ENCODE measurements at regions not wholly inside any gene's neighbourhood (a gene's known extent, or its start where the extent isn't known, plus 50 kb on each side); places are given as distances from the start of the nearest gene placed in this dataset.

- Mint-ChIP-seq H3K4me3 (no peak overlapping the region), H3K27me3 (ENCODE audit: insufficient read depth) (no peaks in the 10 kb centered on the region), H3K9me3 (peaks cover 2% of the 10 kb centered on the region), H3K4me1 (peaks cover 8% of the 10 kb centered on the region), H3K27ac (no peak overlapping the region), H3K36me3 (ENCODE audit: low read depth) (peaks cover 38% of the 10 kb centered on the region)
- H3K27ac ChIP-seq (ENCODE audit: low read depth, low read length), result no peak overlapping the region
- no peak overlapping the region for H3K9ac ChIP-seq (ENCODE audit: extremely low read depth, low read length, poor library complexity, severe bottlenecking)
- no peak overlapping the region for H3K4me3 ChIP-seq (ENCODE audit: low read length)
- TF ChIP-seq CTCF (conservative IDR thresholded peaks at IDR 0.05), result no peak
- DNase-seq, result no peak
- no peaks in the 10 kb centered on the region for H3K9me3 ChIP-seq (ENCODE audit: control insufficient read depth, low read length)
- H3K4me1 ChIP-seq (ENCODE audit: control insufficient read depth, insufficient read depth, low read length), result no peaks in the 10 kb centered on the region
- WGBS, 2 experiments (ENCODE audit: insufficient coverage in 1 of 2, insufficient read length in 1 of 2), result 84% methylated on average over 7 of the region's 7 CpGs; no CpG with 5 or more reads in 1 of the 2 experiments
- peaks cover 23% of the 10 kb centered on the region for H3K36me3 ChIP-seq (ENCODE audit: control insufficient read depth, insufficient read depth, low read length)
- no peaks in the 10 kb centered on the region for H3K27me3 ChIP-seq (ENCODE audit: control insufficient read depth, insufficient read depth, low read length, poor library complexity, severe bottlenecking)
Measured at GRCh38 chrX:5638572-5638971, 590.1 kb downstream of the NLGN4X start.

- peaks cover 9% of the 10 kb centered on the region for H3K36me3 Mint-ChIP-seq (ENCODE audit: low read depth)
- H3K4me3 Mint-ChIP-seq, result peak overlapping the region; percentile 36
- Histone ChIP-seq H3K4me1 (ENCODE audit: control insufficient read depth, insufficient read depth, low read length) (no peaks in the 10 kb centered on the region), H3K27me3 (ENCODE audit: control insufficient read depth, insufficient read depth, low read length, poor library complexity, severe bottlenecking) (no peaks in the 10 kb centered on the region), H3K4me3 (ENCODE audit: low read length) (peak overlapping the region; percentile 74), H3K9ac (ENCODE audit: extremely low read depth, low read length, poor library complexity, severe bottlenecking) (no peak overlapping the region), H3K9me3 (ENCODE audit: control insufficient read depth, low read length) (no peaks in the 10 kb centered on the region), H3K36me3 (ENCODE audit: control insufficient read depth, insufficient read depth, low read length) (peaks cover 4% of the 10 kb centered on the region), H3K27ac (ENCODE audit: low read depth, low read length) (no peak overlapping the region)
- peaks cover 34% of the 10 kb centered on the region for H3K4me1 Mint-ChIP-seq
- peak overlapping the region; percentile 77 for H3K27ac Mint-ChIP-seq
- no peaks in the 10 kb centered on the region for H3K27me3 Mint-ChIP-seq (ENCODE audit: insufficient read depth)
- no peak for DNase-seq
- peaks cover 5% of the 10 kb centered on the region for H3K9me3 Mint-ChIP-seq
- TF ChIP-seq CTCF (conservative IDR thresholded peaks at IDR 0.05), result no peak
Measured at GRCh38 chrX:5632887-5633286, 595.8 kb downstream of the NLGN4X start.

GRCh38 chrX:5632061-5632614 lies 596.5 kb downstream of the NLGN4X start:
- Histone ChIP-seq H3K4me1 (ENCODE audit: control insufficient read depth, insufficient read depth, low read length) (peaks cover 3% of the 10 kb centered on the region), H3K27me3 (ENCODE audit: control insufficient read depth, insufficient read depth, low read length, poor library complexity, severe bottlenecking) (no peaks in the 10 kb centered on the region), H3K9me3 (ENCODE audit: control insufficient read depth, low read length) (no peaks in the 10 kb centered on the region), H3K9ac (ENCODE audit: extremely low read depth, low read length, poor library complexity, severe bottlenecking) (no peak overlapping the region), H3K27ac (ENCODE audit: low read depth, low read length) (no peak overlapping the region), H3K36me3 (ENCODE audit: control insufficient read depth, insufficient read depth, low read length) (peaks cover 4% of the 10 kb centered on the region), H3K4me3 (ENCODE audit: low read length) (peak overlapping the region; percentile 74)
- Mint-ChIP-seq H3K4me1 (peaks cover 42% of the 10 kb centered on the region), H3K4me3 (peak overlapping the region; percentile 36), H3K27ac (peak overlapping the region; percentile 77), H3K27me3 (ENCODE audit: insufficient read depth) (no peaks in the 10 kb centered on the region), H3K9me3 (peaks cover 5% of the 10 kb centered on the region), H3K36me3 (ENCODE audit: low read depth) (peaks cover 9% of the 10 kb centered on the region)
- TF ChIP-seq CTCF (conservative IDR thresholded peaks at IDR 0.05), result no peak
- DNase-seq, result peak; percentile 73
- 13 to 31% methylated on average over 3 to 9 of the region's 9 CpGs for WGBS, 2 experiments (ENCODE audit: insufficient coverage in 1 of 2, insufficient read length in 1 of 2)
